A549 (cell line): ENCODE measurements at regions not wholly inside any gene's neighbourhood (a gene's known extent, or its start where the extent isn't known, plus 50 kb on each side); places are given as distances from the start of the nearest gene placed in this dataset.

ENCODE experiments used
- EP300 ChIP-seq, 2 experiments: fragments of >200 bp; sonication (Bioruptor Twin); formaldehyde crosslinking; IDR thresholded peaks; 2 replicates in 1 of 2; 3 replicates in 1 of 2; pipeline ENCODE4 v1.6.1; 2016 to 2017
- MAFK ChIP-seq: fragments of 450-650 bp; IDR thresholded peaks from 2 replicates; pipeline ENCODE4 v1.6.1; 2014; ENCODE audit not compliant: partially characterized antibody
- MAX ChIP-seq: IDR thresholded peaks from 2 replicates; pipeline ENCODE4 v1.6.1; 2012
- PBX3 ChIP-seq: IDR thresholded peaks from 2 replicates; pipeline ENCODE4 v1.6.1; 2012

- no peak for TF ChIP-seq PBX3
- no peak for TF ChIP-seq EP300 (IDR thresholded peaks at IDR 0.05)
- no peak for TF ChIP-seq MAX
- no peak for TF ChIP-seq MAFK
Measured at GRCh38 chr9:106615118-106615889, 247.7 kb upstream of the ZNF462 start.
